Kasumi-1 (cell line): ENCODE measurements at regions not wholly inside any gene's neighbourhood (a gene's known extent, or its start where the extent isn't known, plus 50 kb on each side); places are given as distances from the start of the nearest gene placed in this dataset.
"Not testable (repeated sequence)": the region's sequence is repeated elsewhere in the genome, so short reads cannot be mapped to it uniquely, and the experiment has no call there.

Experiments
- DNase-seq, 2 experiments: peaks; one replicate each; lab custom pipeline; 2025; lab: John Stamatoyannopoulos, UW

GRCh38 chr5:109989994-109990722, 300.4 kb downstream of the MAN2A1 start:
- DNase-seq, result no peak

GRCh38 chr5:109990723-109991359, 301.1 kb downstream of the MAN2A1 start:
- no peak for DNase-seq

GRCh38 chr5:109992264-109992915, 302.7 kb downstream of the MAN2A1 start:
- DNase-seq, result no peak

GRCh38 chr5:109994135-109994534, 304.4 kb downstream of the MAN2A1 start:
- no peak for DNase-seq

GRCh38 chr5:109996246-109996645, 306.5 kb downstream of the MAN2A1 start:
- no peak for DNase-seq

- no peak for DNase-seq
These were observed 307.4 kb downstream of the MAN2A1 start for GRCh38 chr5:109997161-109997560.

- DNase-seq, result no peak
These were observed 308.5 kb downstream of the MAN2A1 start for GRCh38 chr5:109998208-109998607.

GRCh38 chr5:109998726-109999125, 309.0 kb downstream of the MAN2A1 start:
- DNase-seq, result no peak

- no peak for DNase-seq
These were observed 311.9 kb downstream of the MAN2A1 start for GRCh38 chr5:110001648-110002047.

- DNase-seq, result no peak
These were observed 312.9 kb downstream of the MAN2A1 start for GRCh38 chr5:110002652-110003051.

GRCh38 chr5:110005907-110006562, 316.3 kb downstream of the MAN2A1 start:
- DNase-seq, result not testable (repeated sequence)

- no peak for DNase-seq
These were observed 317.4 kb downstream of the MAN2A1 start for GRCh38 chr5:110007101-110007500.

GRCh38 chr5:110008131-110008530, 318.4 kb downstream of the MAN2A1 start:
- no peak for DNase-seq

- DNase-seq, result no peak
These were observed 322.4 kb downstream of the MAN2A1 start for GRCh38 chr5:110012145-110012544.

- no peak for DNase-seq
These were observed 323.3 kb downstream of the MAN2A1 start for GRCh38 chr5:110013017-110013416.

- DNase-seq, result no peak
These were observed 328.1 kb downstream of the MAN2A1 start for GRCh38 chr5:110017854-110018253.

- no peak for DNase-seq
These were observed 328.8 kb downstream of the MAN2A1 start for GRCh38 chr5:110018509-110018908.

GRCh38 chr5:110019119-110019518, 329.4 kb downstream of the MAN2A1 start:
- no peak for DNase-seq

- DNase-seq, result no peak
These were observed 330.1 kb downstream of the MAN2A1 start for GRCh38 chr5:110019780-110020179.

- DNase-seq, result no peak
These were observed 331.5 kb downstream of the MAN2A1 start for GRCh38 chr5:110021251-110021650.

- DNase-seq, result no peak
These were observed 335.4 kb downstream of the MAN2A1 start for GRCh38 chr5:110025160-110025559.

- DNase-seq, result no peak
These were observed 338.0 kb downstream of the MAN2A1 start for GRCh38 chr5:110027527-110028322.
